T-cell (primary cell): ENCODE measurements at regions not wholly inside any gene's neighbourhood (a gene's known extent, or its start where the extent isn't known, plus 50 kb on each side); places are given as distances from the start of the nearest gene placed in this dataset.
"Not testable (repeated sequence)": the region's sequence is repeated elsewhere in the genome, so short reads cannot be mapped to it uniquely, and the experiment has no call there.

Experiments
- ATAC-seq, 4 experiments: fragments of 200-7000 bp in 3 of 4; fragments of 150-1000 bp in 1 of 4; cut with Tn5 transposase; replicated peaks in 1 of 4; 1 replicate in 3 of 4; 2 replicates in 1 of 4; pipeline ENCODE4 v1.10.0; 2021; ENCODE audit warnings: moderate library complexity in 3 of 4, mild to moderate bottlenecking in 2 of 4, moderate number of reproducible peaks in 1 of 4
- CTCF ChIA-PET, 2 donors: fragments of 300-600 bp; sonication (Branson Sonifier 250); formaldehyde crosslinking; loops; one replicate each; lab custom pipeline; 2022; ENCODE audit warnings: antibody characterized with exemption in 2 of 2; lab: Charles Lee
- POLR2A ChIA-PET, 2 donors: fragments of 300-600 bp; sonication (Branson Sonifier 250); formaldehyde crosslinking; loops; one replicate each; lab custom pipeline; 2022; ENCODE audit warnings: antibody characterized with exemption in 2 of 2; lab: Charles Lee
- DNase-seq, 35 experiments: peaks; one replicate each; pipeline versions ENCODE4 v3.0.0 to v3.0.0-alpha.2; 2013 to 2023
- H3K27ac ChIP-seq: one replicate; pipeline ENCODE4 v1.5.1; 2013; ENCODE audit warnings: low read length
- H3K27me3 ChIP-seq, 2 experiments: replicated peaks in 1 of 2; 1 replicate in 1 of 2; 2 replicates in 1 of 2; pipeline versions ENCODE4 v1.6.1 to v1.7.0; 2013; ENCODE audit warnings: low read length in 1 of 2, mixed read lengths in 1 of 2; ENCODE audit not compliant: control insufficient read depth in 2 of 2, insufficient read depth in 2 of 2; ENCODE audit errors: extremely low read depth in 1 of 2
- H3K36me3 ChIP-seq, 2 donors: 1 replicate in 1 of 2; 2 replicates in 1 of 2; pipeline versions ENCODE4 v1.6.1 to v1.7.0; 2013; ENCODE audit warnings: low read length in 1 of 2; ENCODE audit not compliant: control insufficient read depth in 2 of 2, insufficient read depth in 1 of 2; ENCODE audit errors: extremely low read depth in 1 of 2
- H3K4me1 ChIP-seq, 2 experiments: 1 replicate in 1 of 2; 2 replicates in 1 of 2; pipeline versions ENCODE4 v1.6.1 to v1.7.0; 2013; ENCODE audit warnings: low read length in 2 of 2, mixed read lengths in 1 of 2; ENCODE audit not compliant: insufficient read depth in 2 of 2, control insufficient read depth in 1 of 2; ENCODE audit errors: extremely low read depth in 1 of 2
- H3K4me3 ChIP-seq, 2 donors: 1 replicate in 1 of 2; 2 replicates in 1 of 2; pipeline versions ENCODE4 v1.5.1 to v1.7.0; 2013; ENCODE audit warnings: mild to moderate bottlenecking in 2 of 2, low read length in 1 of 2, moderate library complexity in 1 of 2; ENCODE audit not compliant: control insufficient read depth in 1 of 2; ENCODE audit errors: extremely low read depth in 1 of 2
- H3K9me3 ChIP-seq: 2 replicates; pipeline ENCODE4 v1.7.0; 2013
- H3K27ac Mint-ChIP-seq, 2 donors: one replicate each; pipeline ENCODE4 v1.8.0; 2020 to 2021; ENCODE audit warnings: mild to moderate bottlenecking in 2 of 2, mixed read lengths in 2 of 2
- H3K27me3 Mint-ChIP-seq, 2 donors: one replicate each; pipeline ENCODE4 v1.8.0; 2021 to 2022; ENCODE audit warnings: mixed read lengths in 2 of 2
- H3K36me3 Mint-ChIP-seq: one replicate; pipeline ENCODE4 v1.8.0; 2021; ENCODE audit warnings: mixed read lengths
- H3K4me1 Mint-ChIP-seq, 3 donors: one replicate each; pipeline ENCODE4 v1.8.0; 2020 to 2022; ENCODE audit warnings: mixed read lengths in 3 of 3, mild to moderate bottlenecking in 1 of 3
- H3K4me3 Mint-ChIP-seq, 3 donors: one replicate each; pipeline ENCODE4 v1.8.0; 2020 to 2022; ENCODE audit warnings: mild to moderate bottlenecking in 3 of 3, mixed read lengths in 3 of 3, moderate library complexity in 3 of 3
- H3K9me3 Mint-ChIP-seq, 3 donors: one replicate each; pipeline ENCODE4 v1.8.0; 2020 to 2022; ENCODE audit warnings: mixed read lengths in 3 of 3
- WGBS: methylation state at CpG from one replicate; pipeline ENCODE4 v1.1.5; 2013; ENCODE audit warnings: missing lambda C conversion rate; ENCODE audit not compliant: insufficient coverage; 5-methylcytosine and 5-hydroxymethylcytosine counted together

- Mint-ChIP-seq H3K27me3 (no peaks in the 10 kb centered on the region), H3K4me1 (no peaks in the 10 kb centered on the region), H3K27ac (no peak overlapping the region), H3K36me3 (no peaks in the 10 kb centered on the region), H3K9me3 (no peaks in the 10 kb centered on the region), H3K4me3 (no peak overlapping the region)
- DNase-seq (no peak), ATAC-seq (no peak)
- CTCF ChIA-PET = no interaction called here
- H3K9me3 ChIP-seq = no peaks in the 10 kb centered on the region
- no peak overlapping the region for H3K4me3 ChIP-seq
- no peaks in the 10 kb centered on the region for H3K27me3 ChIP-seq
- H3K4me1 ChIP-seq = no peaks in the 10 kb centered on the region
- POLR2A ChIA-PET = no interaction called here
- no peaks in the 10 kb centered on the region for H3K36me3 ChIP-seq
- WGBS = no CpG with 5 or more reads among the region's 4 CpGs
- no peak overlapping the region for H3K27ac ChIP-seq
These were observed 164.0 kb downstream of the TMEM47 start for GRCh38 chrX:34493086-34493485.

GRCh38 chrX:34491126-34491525, 166.0 kb downstream of the TMEM47 start:
- Histone ChIP-seq H3K27ac (no peak overlapping the region), H3K36me3 (no peaks in the 10 kb centered on the region), H3K4me1 (no peaks in the 10 kb centered on the region), H3K27me3 (no peaks in the 10 kb centered on the region), H3K9me3 (no peaks in the 10 kb centered on the region), H3K4me3 (no peak overlapping the region)
- Mint-ChIP-seq H3K27me3 (no peaks in the 10 kb centered on the region), H3K4me1 (no peaks in the 10 kb centered on the region), H3K9me3 (no peaks in the 10 kb centered on the region), H3K4me3 (no peak overlapping the region), H3K27ac (no peak overlapping the region), H3K36me3 (no peaks in the 10 kb centered on the region)
- DNase-seq = no peak
- ChIA-PET POLR2A (no interaction called here), CTCF (no interaction called here)
- WGBS = no CpG with 5 or more reads among the region's 2 CpGs
- ATAC-seq = no peak

GRCh38 chrX:34487364-34487763, 169.7 kb downstream of the TMEM47 start:
- H3K36me3 Mint-ChIP-seq = no peaks in the 10 kb centered on the region
- H3K4me1 Mint-ChIP-seq = no peaks in the 10 kb centered on the region
- H3K4me1 ChIP-seq = no peaks in the 10 kb centered on the region
- no peak for ATAC-seq
- POLR2A ChIA-PET = no interaction called here
- peaks cover 0 to 4% (median 0%) of the 10 kb centered on the region in 3 donors for H3K9me3 Mint-ChIP-seq
- H3K4me3 ChIP-seq = no peak overlapping the region
- no peaks in the 10 kb centered on the region for H3K9me3 ChIP-seq
- H3K27me3 ChIP-seq = no peaks in the 10 kb centered on the region
- no peak overlapping the region for H3K4me3 Mint-ChIP-seq
- CTCF ChIA-PET = no interaction called here
- H3K36me3 ChIP-seq = no peaks in the 10 kb centered on the region
- no peak for DNase-seq
- no peak overlapping the region for H3K27ac Mint-ChIP-seq
- no peak overlapping the region for H3K27ac ChIP-seq
- no peaks in the 10 kb centered on the region for H3K27me3 Mint-ChIP-seq

GRCh38 chrX:34483980-34484379, 173.1 kb downstream of the TMEM47 start:
- WGBS = 78% methylated on average over 6 of the region's 6 CpGs
- DNase-seq (no peak), ATAC-seq (no peak)
- H3K36me3 Mint-ChIP-seq = no peaks in the 10 kb centered on the region
- no peaks in the 10 kb centered on the region for H3K27me3 Mint-ChIP-seq
- H3K4me1 Mint-ChIP-seq = no peaks in the 10 kb centered on the region
- H3K27ac Mint-ChIP-seq = no peak overlapping the region
- H3K27me3 ChIP-seq = no peaks in the 10 kb centered on the region
- H3K4me3 ChIP-seq = no peak overlapping the region
- H3K9me3 Mint-ChIP-seq = peaks cover 0 to 4% (median 0%) of the 10 kb centered on the region in 3 donors
- H3K4me1 ChIP-seq = no peaks in the 10 kb centered on the region
- POLR2A ChIA-PET = no interaction called here
- CTCF ChIA-PET = no interaction called here
- no peaks in the 10 kb centered on the region for H3K9me3 ChIP-seq
- H3K4me3 Mint-ChIP-seq = no peak overlapping the region
- H3K36me3 ChIP-seq = no peaks in the 10 kb centered on the region
- H3K27ac ChIP-seq = no peak overlapping the region

GRCh38 chrX:34470507-34470906, 186.6 kb downstream of the TMEM47 start:
- ChIA-PET CTCF (no interaction called here), POLR2A (no interaction called here)
- no peak overlapping the region for H3K27ac Mint-ChIP-seq
- H3K36me3 ChIP-seq = no peaks in the 10 kb centered on the region
- no peaks in the 10 kb centered on the region for H3K36me3 Mint-ChIP-seq
- no peak for ATAC-seq
- H3K4me1 ChIP-seq = no peaks in the 10 kb centered on the region
- peaks cover 0 to 4% of the 10 kb centered on the region in 2 donors for H3K27me3 Mint-ChIP-seq
- no peak overlapping the region for H3K4me3 ChIP-seq
- no peak overlapping the region for H3K4me3 Mint-ChIP-seq
- peaks cover 0 to 4% (median 2%) of the 10 kb centered on the region in 3 donors for H3K9me3 Mint-ChIP-seq
- DNase-seq = no peak
- no peaks in the 10 kb centered on the region for H3K27me3 ChIP-seq
- no peaks in the 10 kb centered on the region for H3K4me1 Mint-ChIP-seq
- H3K9me3 ChIP-seq = no peaks in the 10 kb centered on the region
- no CpG with 5 or more reads among the region's 1 CpG for WGBS
- H3K27ac ChIP-seq = no peak overlapping the region

- DNase-seq (no peak), ATAC-seq (no peak)
- H3K9me3 Mint-ChIP-seq = peaks cover 0 to 8% (median 2%) of the 10 kb centered on the region in 3 donors
- peaks cover 0 to 4% of the 10 kb centered on the region in 2 donors for H3K27me3 Mint-ChIP-seq
- H3K9me3 ChIP-seq = no peaks in the 10 kb centered on the region
- ChIA-PET CTCF (no interaction called here), POLR2A (no interaction called here)
- no peaks in the 10 kb centered on the region for H3K36me3 Mint-ChIP-seq
- H3K4me1 ChIP-seq = no peaks in the 10 kb centered on the region
- H3K27me3 ChIP-seq = no peaks in the 10 kb centered on the region
- no peak overlapping the region for H3K27ac Mint-ChIP-seq
- H3K4me3 ChIP-seq = no peak overlapping the region
- no peak overlapping the region for H3K27ac ChIP-seq
- no peak overlapping the region for H3K4me3 Mint-ChIP-seq
- H3K4me1 Mint-ChIP-seq = no peaks in the 10 kb centered on the region
- no CpG with 5 or more reads among the region's 3 CpGs for WGBS
- no peaks in the 10 kb centered on the region for H3K36me3 ChIP-seq
These were observed 189.6 kb downstream of the TMEM47 start for GRCh38 chrX:34467437-34467836.

GRCh38 chrX:34463220-34463619, 193.9 kb downstream of the TMEM47 start:
- H3K27me3 ChIP-seq, H3K36me3 ChIP-seq, H3K27ac ChIP-seq, H3K4me1 Mint-ChIP-seq, H3K4me1 ChIP-seq, H3K4me3 Mint-ChIP-seq, CTCF ChIA-PET, H3K36me3 Mint-ChIP-seq, H3K4me3 ChIP-seq, H3K27ac Mint-ChIP-seq, DNase-seq, H3K27me3 Mint-ChIP-seq, H3K9me3 ChIP-seq, ATAC-seq: not testable (repeated sequence)
- no CpG with 5 or more reads among the region's 1 CpG for WGBS
- POLR2A ChIA-PET = interaction anchor here in 1 of 2 donors (0.5 kb wide), 1 partner anchor 11 kb away, joined by 3 read pairs; no protein-coding TSS in a partner anchor
- peaks cover 4 to 17% (median 5%) of the 10 kb centered on the region in 3 donors for H3K9me3 Mint-ChIP-seq
